ENCODE measurements at regions not wholly inside any gene's neighbourhood (a gene's known extent, or its start where the extent isn't known, plus 50 kb on each side); places are given as distances from the start of the nearest gene placed in this dataset.
A peak's percentile ranks its signal among the peaks of the same experiment; 100 is the strongest.

- H3K27me3 ChIP-seq (ENCODE audit: control insufficient read depth, insufficient read depth, low read length, poor library complexity, severe bottlenecking) = no peaks in the 10 kb centered on the region
- Mint-ChIP-seq H3K27me3 (ENCODE audit: insufficient read depth) (peaks cover 3% of the 10 kb centered on the region), H3K36me3 (ENCODE audit: low read depth) (no peaks in the 10 kb centered on the region), H3K9me3 (peaks cover 9% of the 10 kb centered on the region), H3K4me1 (no peaks in the 10 kb centered on the region), H3K27ac (no peak overlapping the region), H3K4me3 (no peak overlapping the region)
- no peak overlapping the region for H3K4me3 ChIP-seq (ENCODE audit: low read length)
- no peak overlapping the region for H3K27ac ChIP-seq (ENCODE audit: low read depth, low read length)
- no peak for TF ChIP-seq CTCF (conservative IDR thresholded peaks at IDR 0.05)
- H3K36me3 ChIP-seq (ENCODE audit: control insufficient read depth, insufficient read depth, low read length) = no peaks in the 10 kb centered on the region
- H3K9me3 ChIP-seq (ENCODE audit: control insufficient read depth, low read length) = no peaks in the 10 kb centered on the region
- no peaks in the 10 kb centered on the region for H3K4me1 ChIP-seq (ENCODE audit: control insufficient read depth, insufficient read depth, low read length)
- WGBS, 2 experiments (ENCODE audit: insufficient coverage in 1 of 2, insufficient read length in 1 of 2) = 86 to 90% methylated on average over 2 to 3 of the region's 3 CpGs
- DNase-seq = no peak
- H3K9ac ChIP-seq (ENCODE audit: extremely low read depth, low read length, poor library complexity, severe bottlenecking) = no peak overlapping the region
Measured at GRCh38 chr4:167541286-167541685, 307.0 kb upstream of the SPOCK3 start.

GRCh38 chr4:167544391-167544790 lies 310.1 kb upstream of the SPOCK3 start:
- Mint-ChIP-seq H3K9me3 (peaks cover 23% of the 10 kb centered on the region), H3K4me3 (no peak overlapping the region), H3K36me3 (ENCODE audit: low read depth) (no peaks in the 10 kb centered on the region), H3K27ac (no peak overlapping the region), H3K27me3 (ENCODE audit: insufficient read depth) (peaks cover 10% of the 10 kb centered on the region), H3K4me1 (peaks cover under 1% of the 10 kb centered on the region)
- H3K27me3 ChIP-seq (ENCODE audit: control insufficient read depth, insufficient read depth, low read length, poor library complexity, severe bottlenecking) = no peaks in the 10 kb centered on the region
- TF ChIP-seq CTCF (conservative IDR thresholded peaks at IDR 0.05) = no peak
- H3K27ac ChIP-seq (ENCODE audit: low read depth, low read length) = no peak overlapping the region
- H3K36me3 ChIP-seq (ENCODE audit: control insufficient read depth, insufficient read depth, low read length) = no peaks in the 10 kb centered on the region
- H3K9ac ChIP-seq (ENCODE audit: extremely low read depth, low read length, poor library complexity, severe bottlenecking) = no peak overlapping the region
- WGBS, 2 experiments (ENCODE audit: insufficient coverage in 1 of 2, insufficient read length in 1 of 2) = 92 to 100% methylated on average over 1 of the region's 1 CpG
- no peak overlapping the region for H3K4me3 ChIP-seq (ENCODE audit: low read length)
- DNase-seq = no peak
- no peaks in the 10 kb centered on the region for H3K9me3 ChIP-seq (ENCODE audit: control insufficient read depth, low read length)
- H3K4me1 ChIP-seq (ENCODE audit: control insufficient read depth, insufficient read depth, low read length) = no peaks in the 10 kb centered on the region

- WGBS, 2 experiments (ENCODE audit: insufficient coverage in 1 of 2, insufficient read length in 1 of 2) = 36 to 46% methylated on average over 2 to 5 of the region's 5 CpGs
- TF ChIP-seq CTCF (conservative IDR thresholded peaks at IDR 0.05) = no peak
- H3K4me3 Mint-ChIP-seq = no peak overlapping the region
- H3K9me3 Mint-ChIP-seq = peaks cover 19% of the 10 kb centered on the region
- no peak overlapping the region for H3K27ac Mint-ChIP-seq
- Histone ChIP-seq H3K27ac (ENCODE audit: low read depth, low read length) (no peak overlapping the region), H3K4me3 (ENCODE audit: low read length) (peak overlapping the region; percentile 56), H3K9ac (ENCODE audit: extremely low read depth, low read length, poor library complexity, severe bottlenecking) (no peak overlapping the region), H3K36me3 (ENCODE audit: control insufficient read depth, insufficient read depth, low read length) (no peaks in the 10 kb centered on the region), H3K27me3 (ENCODE audit: control insufficient read depth, insufficient read depth, low read length, poor library complexity, severe bottlenecking) (no peaks in the 10 kb centered on the region), H3K9me3 (ENCODE audit: control insufficient read depth, low read length) (peaks cover 12% of the 10 kb centered on the region), H3K4me1 (ENCODE audit: control insufficient read depth, insufficient read depth, low read length) (peaks cover 6% of the 10 kb centered on the region)
- DNase-seq = peak; percentile 40
- peaks cover 12% of the 10 kb centered on the region for H3K4me1 Mint-ChIP-seq
- peaks cover 10% of the 10 kb centered on the region for H3K27me3 Mint-ChIP-seq (ENCODE audit: insufficient read depth)
- no peaks in the 10 kb centered on the region for H3K36me3 Mint-ChIP-seq (ENCODE audit: low read depth)
Measured at GRCh38 chr4:167550021-167550420, 315.7 kb upstream of the SPOCK3 start.

Measured in endodermal cell (in vitro differentiated cells).